GM13977 (cell line): ENCODE measurements at regions not wholly inside any gene's neighbourhood (a gene's known extent, or its start where the extent isn't known, plus 50 kb on each side); places are given as distances from the start of the nearest gene placed in this dataset.

ENCODE experiments used
- DNase-seq: peaks from one replicate; pipeline ENCODE4 v3.0.0; 2012; ENCODE audit warnings: low spot score
- in situ Hi-C: fragments of 300-500 bp; cut with MboI; formaldehyde crosslinking; loops from one replicate; pipeline ENCODE4 v1.12.0; 2022; ENCODE audit warnings: low sequenced_read_pairs, low pct_unique_long_range_greater_than_20kb, mixed read lengths, inconsistent platforms; ENCODE audit not compliant: unreplicated experiment
- TF ChIP-seq, protein P1 (sequence below): IDR thresholded peaks from 2 replicates; pipeline ENCODE4 v1.5.1; 2012; ENCODE audit warnings: mild to moderate bottlenecking, control low read depth; ENCODE audit not compliant: insufficient read depth; ENCODE audit errors: extremely low read depth, missing control alignments

DNA sequence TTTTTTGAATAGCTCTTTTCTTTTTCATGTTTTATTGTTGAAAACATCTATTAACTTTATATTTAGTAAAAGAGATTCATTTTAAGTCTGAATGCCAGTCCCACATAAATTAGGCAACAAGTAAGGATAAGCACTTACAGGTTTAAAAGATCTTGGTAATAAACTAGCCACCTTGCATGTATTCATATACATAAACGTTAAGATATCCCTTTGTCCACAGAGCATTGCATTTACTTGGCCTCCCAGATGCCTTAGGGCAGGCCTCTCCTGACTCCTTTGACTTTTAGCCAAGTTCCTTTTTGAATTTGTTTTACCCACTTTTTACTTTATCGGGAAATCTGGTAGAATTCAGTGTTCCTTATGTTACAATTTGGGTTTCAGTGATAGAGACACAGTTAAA lies 331.7 kb downstream of the ETNK1 start:
- TF ChIP-seq, protein P1, sequence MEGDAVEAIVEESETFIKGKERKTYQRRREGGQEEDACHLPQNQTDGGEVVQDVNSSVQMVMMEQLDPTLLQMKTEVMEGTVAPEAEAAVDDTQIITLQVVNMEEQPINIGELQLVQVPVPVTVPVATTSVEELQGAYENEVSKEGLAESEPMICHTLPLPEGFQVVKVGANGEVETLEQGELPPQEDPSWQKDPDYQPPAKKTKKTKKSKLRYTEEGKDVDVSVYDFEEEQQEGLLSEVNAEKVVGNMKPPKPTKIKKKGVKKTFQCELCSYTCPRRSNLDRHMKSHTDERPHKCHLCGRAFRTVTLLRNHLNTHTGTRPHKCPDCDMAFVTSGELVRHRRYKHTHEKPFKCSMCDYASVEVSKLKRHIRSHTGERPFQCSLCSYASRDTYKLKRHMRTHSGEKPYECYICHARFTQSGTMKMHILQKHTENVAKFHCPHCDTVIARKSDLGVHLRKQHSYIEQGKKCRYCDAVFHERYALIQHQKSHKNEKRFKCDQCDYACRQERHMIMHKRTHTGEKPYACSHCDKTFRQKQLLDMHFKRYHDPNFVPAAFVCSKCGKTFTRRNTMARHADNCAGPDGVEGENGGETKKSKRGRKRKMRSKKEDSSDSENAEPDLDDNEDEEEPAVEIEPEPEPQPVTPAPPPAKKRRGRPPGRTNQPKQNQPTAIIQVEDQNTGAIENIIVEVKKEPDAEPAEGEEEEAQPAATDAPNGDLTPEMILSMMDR = no peak
- no peak for DNase-seq
- in situ Hi-C loops = no loop called here

DNA sequence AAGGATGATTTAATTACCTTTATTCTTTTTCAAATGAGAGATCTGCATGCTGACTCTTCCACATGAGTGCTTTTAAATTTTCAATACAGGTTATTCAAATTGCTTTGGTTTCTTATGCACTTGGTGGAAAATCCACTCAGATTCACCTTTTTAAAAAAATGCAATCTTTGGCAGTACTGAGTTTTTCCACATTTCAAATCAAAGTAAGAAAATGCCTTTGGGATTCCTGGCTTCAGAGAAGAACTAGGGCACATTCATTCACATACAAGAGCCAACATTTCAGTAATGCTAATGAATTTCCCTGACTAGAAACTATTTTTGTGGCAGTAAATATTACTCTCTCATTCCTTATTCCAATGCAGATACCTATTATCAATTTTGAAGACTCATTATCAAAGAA lies 342.2 kb downstream of the ETNK1 start:
- TF ChIP-seq, protein P1 = no peak
- no peak for DNase-seq
- in situ Hi-C loops = no loop called here

DNA sequence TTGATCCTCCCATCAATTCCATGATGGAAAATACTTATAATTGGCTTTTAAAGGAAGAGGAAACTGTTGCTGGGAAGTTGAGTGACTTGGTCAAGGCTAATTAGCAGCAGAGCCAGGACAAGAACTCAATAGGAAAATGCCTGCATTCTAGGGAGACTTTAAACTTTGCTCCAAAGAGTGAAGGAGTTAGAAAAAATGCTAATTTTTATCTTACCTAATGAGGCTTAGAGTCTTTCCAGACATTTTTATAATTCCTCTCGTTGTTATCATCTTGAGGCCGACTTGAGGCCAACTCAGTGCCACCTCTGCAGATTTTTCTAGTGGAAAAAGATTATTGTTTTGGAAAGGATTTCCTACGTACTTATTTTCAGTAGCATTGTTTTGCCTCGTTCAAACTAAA lies 344.6 kb downstream of the ETNK1 start:
- TF ChIP-seq, protein P1 = no peak
- DNase-seq = no peak
- in situ Hi-C loops = no loop called here

DNA sequence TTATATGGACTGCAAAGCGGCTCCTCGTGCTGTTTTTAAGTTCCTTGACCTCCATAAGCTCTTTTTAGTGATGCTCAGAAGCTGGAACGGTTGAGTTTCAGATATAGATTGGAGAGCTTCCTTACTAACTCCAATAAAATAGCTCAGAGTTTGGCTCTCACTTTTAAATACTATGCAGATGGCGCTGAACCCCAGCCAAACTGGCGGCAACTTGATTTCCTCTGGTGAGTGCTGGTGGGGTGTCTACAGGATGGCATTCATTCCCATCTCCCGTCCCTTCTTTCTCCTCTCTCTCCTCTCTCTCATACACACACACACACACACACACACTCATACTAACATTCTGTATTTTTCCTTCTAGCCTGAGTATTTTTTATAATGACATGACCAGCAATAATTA lies 346.3 kb downstream of the ETNK1 start:
- DNase-seq = no peak
- in situ Hi-C loops = no loop called here
- TF ChIP-seq, protein P1 = no peak

DNA sequence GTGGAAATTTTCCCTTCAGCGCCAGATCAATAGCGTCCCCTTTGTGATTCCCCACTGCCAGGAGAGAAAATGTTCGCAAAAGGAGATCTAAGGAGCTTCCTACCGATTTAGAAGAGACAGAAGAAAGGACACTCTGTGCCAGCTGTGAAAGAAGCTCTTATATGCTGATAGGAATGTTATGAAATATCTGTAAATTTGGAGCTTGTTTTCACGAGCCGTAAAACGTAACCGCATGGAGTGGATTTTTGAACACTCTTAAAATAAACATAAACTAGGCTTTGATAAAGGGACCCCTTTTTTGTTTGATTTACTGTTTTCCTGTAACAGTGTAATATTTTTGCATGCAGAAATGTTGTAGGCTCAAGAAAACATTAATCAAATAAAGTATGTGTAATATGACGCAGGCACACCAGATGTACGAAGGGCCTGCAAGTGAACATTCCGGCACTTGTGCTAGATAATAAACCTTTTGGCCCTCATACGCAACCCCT lies 346.8 kb downstream of the ETNK1 start:
- in situ Hi-C loops = no loop called here
- TF ChIP-seq, protein P1 = no peak
- no peak for DNase-seq

DNA sequence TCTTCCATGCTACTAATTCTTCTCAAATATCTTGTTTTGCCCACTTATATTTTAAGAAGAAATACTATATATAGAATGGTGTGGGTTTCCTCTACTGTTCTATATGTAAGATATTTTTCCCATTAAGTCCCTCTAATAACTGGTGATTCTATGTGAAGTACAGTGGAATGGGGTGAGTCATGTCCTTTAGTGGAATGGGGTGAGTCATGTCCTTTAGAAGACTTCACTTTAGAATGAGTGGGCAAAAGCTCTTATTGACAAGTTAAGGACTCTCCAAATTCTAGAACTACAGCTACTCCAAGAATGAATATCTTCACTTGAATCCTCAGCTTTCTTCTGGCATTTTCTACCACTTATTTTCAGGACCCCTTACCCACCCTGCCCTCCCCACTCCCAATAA lies 349.9 kb downstream of the ETNK1 start:
- in situ Hi-C loops = no loop called here
- TF ChIP-seq, protein P1 = no peak
- DNase-seq = no peak

DNA sequence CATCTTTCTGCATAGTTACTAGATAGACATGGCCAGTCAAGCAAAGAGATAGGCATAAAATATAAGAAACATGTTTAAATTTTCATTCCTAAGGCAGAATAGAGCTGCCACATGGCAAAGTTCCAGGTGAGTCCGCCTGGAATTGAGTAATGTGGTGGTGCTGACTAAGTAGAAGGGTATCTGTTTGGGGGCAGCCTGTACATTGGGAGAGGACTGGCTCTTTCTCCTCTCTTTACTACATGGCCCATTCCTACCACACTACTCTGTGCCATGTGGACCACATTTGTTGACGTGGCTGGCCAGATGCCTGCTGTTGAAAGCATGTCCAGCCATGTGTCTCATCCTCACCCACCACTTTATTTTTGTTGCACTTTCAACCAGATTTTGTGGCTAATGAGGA lies 354.0 kb downstream of the ETNK1 start:
- no peak for DNase-seq
- in situ Hi-C loops = no loop called here
- TF ChIP-seq, protein P1 = no peak
